T-cell (primary cell): ENCODE measurements at regions not wholly inside any gene's neighbourhood (a gene's known extent, or its start where the extent isn't known, plus 50 kb on each side); places are given as distances from the start of the nearest gene placed in this dataset.
"Not testable (repeated sequence)": the region's sequence is repeated elsewhere in the genome, so short reads cannot be mapped to it uniquely, and the experiment has no call there.

ENCODE experiments used
- ATAC-seq, 4 experiments: fragments of 200-7000 bp in 3 of 4; fragments of 150-1000 bp in 1 of 4; cut with Tn5 transposase; replicated peaks in 1 of 4; 1 replicate in 3 of 4; 2 replicates in 1 of 4; pipeline ENCODE4 v1.10.0; 2021; ENCODE audit warnings: moderate library complexity in 3 of 4, mild to moderate bottlenecking in 2 of 4, moderate number of reproducible peaks in 1 of 4
- CTCF ChIA-PET, 2 donors: fragments of 300-600 bp; sonication (Branson Sonifier 250); formaldehyde crosslinking; loops; one replicate each; lab custom pipeline; 2022; ENCODE audit warnings: antibody characterized with exemption in 2 of 2; lab: Charles Lee
- POLR2A ChIA-PET, 2 donors: fragments of 300-600 bp; sonication (Branson Sonifier 250); formaldehyde crosslinking; loops; one replicate each; lab custom pipeline; 2022; ENCODE audit warnings: antibody characterized with exemption in 2 of 2; lab: Charles Lee
- DNase-seq, 35 experiments: peaks; one replicate each; pipeline versions ENCODE4 v3.0.0 to v3.0.0-alpha.2; 2013 to 2023
- H3K27ac ChIP-seq: one replicate; pipeline ENCODE4 v1.5.1; 2013; ENCODE audit warnings: low read length
- H3K27me3 ChIP-seq, 2 experiments: replicated peaks in 1 of 2; 1 replicate in 1 of 2; 2 replicates in 1 of 2; pipeline versions ENCODE4 v1.6.1 to v1.7.0; 2013; ENCODE audit warnings: low read length in 1 of 2, mixed read lengths in 1 of 2; ENCODE audit not compliant: control insufficient read depth in 2 of 2, insufficient read depth in 2 of 2; ENCODE audit errors: extremely low read depth in 1 of 2
- H3K36me3 ChIP-seq, 2 donors: 1 replicate in 1 of 2; 2 replicates in 1 of 2; pipeline versions ENCODE4 v1.6.1 to v1.7.0; 2013; ENCODE audit warnings: low read length in 1 of 2; ENCODE audit not compliant: control insufficient read depth in 2 of 2, insufficient read depth in 1 of 2; ENCODE audit errors: extremely low read depth in 1 of 2
- H3K4me1 ChIP-seq, 2 experiments: 1 replicate in 1 of 2; 2 replicates in 1 of 2; pipeline versions ENCODE4 v1.6.1 to v1.7.0; 2013; ENCODE audit warnings: low read length in 2 of 2, mixed read lengths in 1 of 2; ENCODE audit not compliant: insufficient read depth in 2 of 2, control insufficient read depth in 1 of 2; ENCODE audit errors: extremely low read depth in 1 of 2
- H3K4me3 ChIP-seq, 2 donors: 1 replicate in 1 of 2; 2 replicates in 1 of 2; pipeline versions ENCODE4 v1.5.1 to v1.7.0; 2013; ENCODE audit warnings: mild to moderate bottlenecking in 2 of 2, low read length in 1 of 2, moderate library complexity in 1 of 2; ENCODE audit not compliant: control insufficient read depth in 1 of 2; ENCODE audit errors: extremely low read depth in 1 of 2
- H3K9me3 ChIP-seq: 2 replicates; pipeline ENCODE4 v1.7.0; 2013
- H3K27ac Mint-ChIP-seq, 2 donors: one replicate each; pipeline ENCODE4 v1.8.0; 2020 to 2021; ENCODE audit warnings: mild to moderate bottlenecking in 2 of 2, mixed read lengths in 2 of 2
- H3K27me3 Mint-ChIP-seq, 2 donors: one replicate each; pipeline ENCODE4 v1.8.0; 2021 to 2022; ENCODE audit warnings: mixed read lengths in 2 of 2
- H3K36me3 Mint-ChIP-seq: one replicate; pipeline ENCODE4 v1.8.0; 2021; ENCODE audit warnings: mixed read lengths
- H3K4me1 Mint-ChIP-seq, 3 donors: one replicate each; pipeline ENCODE4 v1.8.0; 2020 to 2022; ENCODE audit warnings: mixed read lengths in 3 of 3, mild to moderate bottlenecking in 1 of 3
- H3K4me3 Mint-ChIP-seq, 3 donors: one replicate each; pipeline ENCODE4 v1.8.0; 2020 to 2022; ENCODE audit warnings: mild to moderate bottlenecking in 3 of 3, mixed read lengths in 3 of 3, moderate library complexity in 3 of 3
- H3K9me3 Mint-ChIP-seq, 3 donors: one replicate each; pipeline ENCODE4 v1.8.0; 2020 to 2022; ENCODE audit warnings: mixed read lengths in 3 of 3
- WGBS: methylation state at CpG from one replicate; pipeline ENCODE4 v1.1.5; 2013; ENCODE audit warnings: missing lambda C conversion rate; ENCODE audit not compliant: insufficient coverage; 5-methylcytosine and 5-hydroxymethylcytosine counted together

DNA sequence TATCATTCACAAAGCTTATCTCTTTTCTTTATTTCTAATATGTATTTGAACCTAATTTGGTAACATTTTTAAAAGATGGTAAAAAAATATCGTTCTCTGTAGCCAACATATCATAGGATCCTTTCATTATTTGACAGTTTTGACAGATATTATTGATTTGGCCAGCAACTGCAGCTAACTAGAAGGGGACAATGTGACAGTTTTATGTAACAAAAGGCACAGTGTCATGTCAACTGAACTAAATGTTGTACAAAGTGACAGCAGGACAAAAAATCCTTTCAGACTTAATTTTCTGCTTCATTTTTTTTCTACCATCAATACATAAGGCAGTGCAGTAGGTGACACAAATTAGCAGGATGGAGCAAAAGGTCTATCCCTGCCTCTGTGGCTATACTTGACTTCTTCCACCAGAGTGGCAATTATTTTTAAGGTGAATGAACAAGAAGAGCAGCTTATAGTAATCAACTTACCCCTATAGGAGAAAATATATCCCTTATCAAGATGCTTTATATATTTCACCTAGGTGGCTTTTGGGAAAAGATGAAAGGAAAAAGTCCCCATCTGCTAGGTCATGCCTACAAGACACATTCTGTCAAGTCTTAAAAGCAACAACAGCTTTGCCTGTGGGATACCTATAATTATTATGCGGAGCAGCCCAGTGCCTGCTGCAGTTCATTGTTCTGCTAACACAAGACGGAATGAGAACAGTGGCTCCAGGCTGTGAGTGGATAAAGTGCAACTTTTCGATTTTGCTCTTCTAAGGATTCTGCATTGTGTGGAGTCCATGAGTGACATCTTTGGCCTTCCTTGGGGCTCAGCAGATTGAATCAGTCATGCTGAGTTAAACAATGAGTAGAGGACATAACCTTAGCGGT, 694.9 kb downstream of the ISL1 start:
- peaks cover 3 to 9% (median 4%) of the 10 kb centered on the region in 3 donors for H3K9me3 Mint-ChIP-seq
- H3K4me3 Mint-ChIP-seq: no peak overlapping the region
- DNase-seq: no peak
- H3K27me3 ChIP-seq: no peaks in the 10 kb centered on the region
- H3K9me3 ChIP-seq: no peaks in the 10 kb centered on the region
- ATAC-seq: no peak
- H3K27ac ChIP-seq: no peak overlapping the region
- no peaks in the 10 kb centered on the region for H3K4me1 ChIP-seq
- WGBS: 78% methylated on average over 3 of the region's 5 CpGs
- no peaks in the 10 kb centered on the region for H3K4me1 Mint-ChIP-seq
- H3K4me3 ChIP-seq: no peak overlapping the region
- H3K36me3 ChIP-seq: no peaks in the 10 kb centered on the region
- no peak overlapping the region for H3K27ac Mint-ChIP-seq
- H3K27me3 Mint-ChIP-seq: no peaks in the 10 kb centered on the region
- CTCF ChIA-PET: no interaction called here
- no peaks in the 10 kb centered on the region for H3K36me3 Mint-ChIP-seq
- POLR2A ChIA-PET: no interaction called here

DNA sequence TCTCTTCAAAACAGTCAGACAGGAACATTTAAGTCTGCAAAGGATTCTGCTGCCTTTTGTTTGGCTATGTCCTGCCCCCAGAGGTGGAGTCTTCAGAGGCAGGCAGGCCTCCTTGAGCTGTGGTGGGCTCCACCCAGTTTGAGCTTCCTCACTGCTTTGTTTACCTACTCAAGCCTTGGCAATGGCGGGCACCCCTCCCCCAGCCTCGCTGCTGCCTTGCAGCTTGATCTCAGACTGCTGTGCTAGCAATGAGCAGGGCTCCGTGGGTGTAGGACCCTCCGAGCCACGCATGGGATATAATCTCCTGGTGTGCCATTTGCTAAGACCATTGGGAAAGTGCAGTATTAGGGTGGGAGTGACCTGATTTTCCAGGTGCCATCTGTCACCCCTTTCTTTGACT, 685.4 kb upstream of the ITGA1 start:
- peaks cover 17 to 22% (median 19%) of the 10 kb centered on the region in 3 donors for H3K9me3 Mint-ChIP-seq
- CTCF ChIA-PET, ATAC-seq, DNase-seq, H3K27me3 ChIP-seq, H3K27me3 Mint-ChIP-seq, H3K4me1 ChIP-seq, H3K4me1 Mint-ChIP-seq, H3K27ac Mint-ChIP-seq, H3K36me3 ChIP-seq, H3K4me3 Mint-ChIP-seq, H3K27ac ChIP-seq, H3K9me3 ChIP-seq, H3K4me3 ChIP-seq, H3K36me3 Mint-ChIP-seq: not testable (repeated sequence)
- WGBS: 93% methylated on average over 3 of the region's 5 CpGs
- POLR2A ChIA-PET: interaction anchor here in 1 of 2 donors (0.7 kb wide), 1 partner anchor 26 kb away, joined by 3 read pairs; no protein-coding TSS in a partner anchor

DNA sequence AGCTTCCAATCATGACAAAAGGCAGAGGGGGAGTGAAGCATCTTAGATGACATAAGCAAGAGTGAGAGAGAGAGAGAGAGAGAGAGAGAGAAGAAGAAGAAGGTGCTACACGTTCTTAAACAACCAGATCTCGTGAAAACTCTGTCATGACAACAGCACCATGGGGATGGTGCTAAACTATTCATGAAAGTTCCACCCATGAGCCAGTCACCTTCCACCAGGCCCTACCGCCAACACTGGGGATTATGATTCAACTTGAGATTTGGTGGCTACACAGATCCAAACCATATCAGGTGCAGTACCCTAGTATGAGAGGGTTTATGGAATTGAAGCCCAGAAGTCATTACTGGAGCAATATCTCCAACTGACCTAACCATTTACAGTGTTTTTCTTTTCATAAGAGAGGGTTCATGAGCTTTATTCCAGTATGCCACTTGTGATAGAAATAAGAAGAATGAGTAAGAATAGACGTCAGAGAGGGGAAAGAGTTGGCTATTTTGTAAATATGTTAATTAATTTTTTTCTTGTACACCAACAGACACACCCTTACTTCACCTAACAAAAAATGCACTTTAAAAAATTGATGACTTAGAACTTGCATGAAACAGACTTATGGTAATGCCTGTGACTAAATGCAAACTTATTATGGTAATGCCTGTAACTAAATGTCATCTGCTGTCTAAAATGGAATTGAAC, 680.4 kb upstream of the ITGA1 start:
- DNase-seq (no peak), ATAC-seq (no peak)
- no peak overlapping the region for H3K4me3 Mint-ChIP-seq
- ChIA-PET CTCF (no interaction called here), POLR2A (interaction anchor here in 1 of 2 donors (0.6 kb wide), 1 partner anchor 11 kb away, joined by 3 read pairs; no protein-coding TSS in a partner anchor)
- H3K36me3 ChIP-seq: no peaks in the 10 kb centered on the region
- H3K4me1 ChIP-seq: no peaks in the 10 kb centered on the region
- WGBS: no CpG with 5 or more reads among the region's 4 CpGs
- no peak overlapping the region for H3K27ac ChIP-seq
- peaks cover 10 to 24% (median 17%) of the 10 kb centered on the region in 3 donors for H3K9me3 Mint-ChIP-seq
- H3K4me1 Mint-ChIP-seq: no peaks in the 10 kb centered on the region
- no peak overlapping the region for H3K4me3 ChIP-seq
- no peaks in the 10 kb centered on the region for H3K36me3 Mint-ChIP-seq
- H3K27me3 Mint-ChIP-seq: no peaks in the 10 kb centered on the region
- no peak overlapping the region for H3K27ac Mint-ChIP-seq
- H3K27me3 ChIP-seq: no peaks in the 10 kb centered on the region
- H3K9me3 ChIP-seq: no peaks in the 10 kb centered on the region

DNA sequence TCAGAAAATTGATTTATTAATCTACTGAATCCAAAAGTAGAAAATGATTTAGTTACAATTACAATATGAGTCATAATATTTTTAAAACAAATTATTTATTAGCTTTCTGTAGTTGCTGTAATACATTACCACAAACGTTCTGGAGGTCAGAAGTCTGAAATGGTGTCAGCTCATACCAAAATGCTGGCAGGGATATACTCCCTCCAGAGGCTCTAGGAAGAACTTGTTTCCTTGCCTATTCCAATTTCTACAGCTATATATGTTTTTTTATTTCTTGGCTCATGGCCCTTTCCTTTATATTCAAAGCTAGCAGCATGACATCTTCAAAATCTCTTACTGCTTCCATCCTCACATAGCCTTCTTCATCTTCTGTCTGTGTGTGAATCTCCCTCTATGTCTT, 667.9 kb upstream of the ITGA1 start:
- no peaks in the 10 kb centered on the region for H3K4me1 Mint-ChIP-seq
- H3K36me3 Mint-ChIP-seq: no peaks in the 10 kb centered on the region
- Histone ChIP-seq H3K27me3 (no peaks in the 10 kb centered on the region), H3K4me3 (no peak overlapping the region), H3K27ac (no peak overlapping the region), H3K36me3 (no peaks in the 10 kb centered on the region), H3K9me3 (no peaks in the 10 kb centered on the region), H3K4me1 (no peaks in the 10 kb centered on the region)
- no peaks in the 10 kb centered on the region for H3K27me3 Mint-ChIP-seq
- WGBS: no CpG with 5 or more reads among the region's 1 CpG
- H3K4me3 Mint-ChIP-seq: no peak overlapping the region
- peaks cover 0 to 12% (median 7%) of the 10 kb centered on the region in 3 donors for H3K9me3 Mint-ChIP-seq
- CTCF ChIA-PET: no interaction called here
- H3K27ac Mint-ChIP-seq: no peak overlapping the region
- DNase-seq (no peak), ATAC-seq (no peak)
- POLR2A ChIA-PET: interaction anchor here in 1 of 2 donors (0.5 kb wide), 1 partner anchor 13 kb away, joined by 3 read pairs; no protein-coding TSS in a partner anchor

DNA sequence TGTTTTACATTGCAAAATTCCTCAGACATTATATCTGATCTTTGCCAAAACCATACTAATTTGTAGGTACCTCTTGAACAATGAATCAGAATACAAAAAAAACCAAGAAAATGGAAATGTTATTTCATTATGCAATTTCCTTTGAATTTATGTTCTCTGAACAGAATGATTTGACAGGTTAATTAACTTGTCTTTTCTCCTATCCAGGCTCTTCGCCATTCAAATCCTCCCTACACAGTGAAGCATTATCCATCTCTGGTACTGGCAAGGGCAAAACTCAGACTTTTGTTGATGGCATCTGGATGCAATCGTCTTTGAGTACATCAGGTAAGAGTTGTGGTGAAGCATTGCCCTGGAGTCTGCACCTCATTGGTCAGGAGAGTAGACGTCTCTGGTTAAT, 655.7 kb upstream of the ITGA1 start:
- H3K36me3 Mint-ChIP-seq: no peaks in the 10 kb centered on the region
- Histone ChIP-seq H3K4me1 (no peaks in the 10 kb centered on the region), H3K27ac (no peak overlapping the region), H3K27me3 (no peaks in the 10 kb centered on the region), H3K9me3 (no peaks in the 10 kb centered on the region), H3K4me3 (no peak overlapping the region), H3K36me3 (no peaks in the 10 kb centered on the region)
- no peaks in the 10 kb centered on the region for H3K4me1 Mint-ChIP-seq
- DNase-seq (no peak), ATAC-seq (no peak)
- WGBS: no CpG with 5 or more reads among the region's 3 CpGs
- no peak overlapping the region for H3K27ac Mint-ChIP-seq
- H3K9me3 Mint-ChIP-seq: peaks cover 3 to 5% (median 5%) of the 10 kb centered on the region in 3 donors
- no peaks in the 10 kb centered on the region for H3K27me3 Mint-ChIP-seq
- H3K4me3 Mint-ChIP-seq: no peak overlapping the region
- CTCF ChIA-PET: no interaction called here
- POLR2A ChIA-PET: no interaction called here

DNA sequence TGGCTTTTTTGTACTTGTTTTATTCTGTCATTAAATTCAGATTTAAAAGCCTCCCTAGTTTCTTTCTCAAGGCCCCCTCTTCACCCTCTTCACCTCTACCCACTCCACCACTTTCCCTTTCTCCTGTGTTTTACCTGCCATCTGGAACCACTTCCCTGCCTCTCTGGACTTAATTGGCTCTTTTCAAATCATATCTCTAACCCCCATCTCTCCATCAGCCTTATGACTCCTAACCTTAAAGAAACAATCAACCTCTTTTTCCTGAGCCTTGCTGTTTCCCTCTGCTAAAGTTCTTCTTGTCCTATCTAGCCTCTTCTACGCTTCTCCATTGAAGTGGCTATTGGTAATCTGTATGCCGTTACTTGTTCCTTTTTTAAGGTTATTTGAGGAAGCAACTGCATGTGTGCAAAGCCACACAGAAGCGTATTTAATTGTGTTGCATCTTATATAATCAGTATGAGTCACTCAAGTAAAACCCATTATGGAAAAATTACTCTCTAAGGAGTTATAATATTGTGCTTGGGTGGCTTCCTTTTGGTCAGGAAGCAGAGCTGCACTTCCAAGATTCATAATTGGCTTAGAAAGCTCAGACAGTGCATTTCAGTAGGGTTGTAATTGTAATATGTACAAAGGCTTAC, 653.6 kb upstream of the ITGA1 start:
- POLR2A ChIA-PET: no interaction called here

More for the DNA sequence above, 653.6 kb upstream of the ITGA1 start:
- WGBS: no CpG with 5 or more reads among the region's 3 CpGs
- no peak overlapping the region for H3K27ac Mint-ChIP-seq
- no peak overlapping the region for H3K4me3 Mint-ChIP-seq
- H3K36me3 Mint-ChIP-seq: no peaks in the 10 kb centered on the region
- Histone ChIP-seq H3K27me3 (no peaks in the 10 kb centered on the region), H3K4me3 (no peak overlapping the region), H3K4me1 (no peaks in the 10 kb centered on the region), H3K36me3 (no peaks in the 10 kb centered on the region), H3K9me3 (no peaks in the 10 kb centered on the region), H3K27ac (no peak overlapping the region)
- CTCF ChIA-PET: no interaction called here
- H3K9me3 Mint-ChIP-seq: peaks cover 1 to 5% (median 3%) of the 10 kb centered on the region in 3 donors
- H3K27me3 Mint-ChIP-seq: no peaks in the 10 kb centered on the region
- H3K4me1 Mint-ChIP-seq: no peaks in the 10 kb centered on the region
- DNase-seq: no peak
- no peak for ATAC-seq
